H1 (cell line): ENCODE measurements at regions not wholly inside any gene's neighbourhood (a gene's known extent, or its start where the extent isn't known, plus 50 kb on each side); places are given as distances from the start of the nearest gene placed in this dataset.

Experiments
- CBX8 ChIP-seq: fragments of 300-800, 300-1000 bp; sonication (generic); IDR thresholded peaks from 2 replicates; pipeline ENCODE4 v1.7.1; 2016; ENCODE audit warnings: low read depth, low read length, borderline replicate concordance
- CREB1 ChIP-seq: IDR thresholded peaks from 2 replicates; pipeline ENCODE4 v1.6.1; 2012; ENCODE audit warnings: inconsistent platforms
- EP300 ChIP-seq, 2 experiments: IDR thresholded peaks; 1 replicate in 1 of 2; 2 replicates in 1 of 2; pipeline ENCODE4 v1.6.1; 2011 to 2012; ENCODE audit warnings: low read depth in 2 of 2, low read length in 2 of 2, mild to moderate bottlenecking in 2 of 2, borderline replicate concordance in 1 of 2, inconsistent platforms in 1 of 2, moderate library complexity in 1 of 2
- EZH2 ChIP-seq: fragments of 200-600 bp; sonication (generic); IDR thresholded peaks from 2 replicates; pipeline ENCODE4 v1.7.1; 2012; ENCODE audit warnings: low read depth, mild to moderate bottlenecking, moderate library complexity, low read length, inconsistent platforms; ENCODE audit not compliant: severe bottlenecking
- HDAC2 ChIP-seq, 2 experiments: fragments of 300-600 bp in 1 of 2; sonication (generic) in 1 of 2; IDR thresholded peaks; 2 replicates each; pipeline ENCODE4 v1.6.1; 2011 to 2012; ENCODE audit warnings: low read depth in 2 of 2, low read length in 2 of 2, mild to moderate bottlenecking in 2 of 2, moderate library complexity in 2 of 2, borderline replicate concordance in 1 of 2, inconsistent platforms in 1 of 2
- NRF1 ChIP-seq: IDR thresholded peaks from 2 replicates; pipeline ENCODE4 v1.6.1; 2011; ENCODE audit warnings: mild to moderate bottlenecking, low read depth, low read length, improper control_type of control experiment
- RAD21 ChIP-seq, 2 experiments: IDR thresholded peaks in 1 of 2; conservative IDR thresholded peaks in 1 of 2; 2 replicates each; pipeline ENCODE4 v1.6.1; 2011; ENCODE audit warnings: low read depth in 2 of 2, low read length in 2 of 2, improper control_type of control experiment in 1 of 2, inconsistent platforms in 1 of 2, mild to moderate bottlenecking in 1 of 2, moderate library complexity in 1 of 2
- SP1 ChIP-seq: IDR thresholded peaks from 2 replicates; pipeline ENCODE4 v1.6.1; 2011; ENCODE audit warnings: low read depth, low read length
- SRF ChIP-seq: IDR thresholded peaks from 2 replicates; pipeline ENCODE4 v1.6.1; 2011; ENCODE audit warnings: mild to moderate bottlenecking, low read depth, low read length, moderate library complexity
- TF ChIP-seq, protein P1 (sequence below): IDR thresholded peaks from 2 replicates; pipeline ENCODE4 v1.6.1; 2011; ENCODE audit warnings: low read length, improper control_type of control experiment
- TF ChIP-seq, protein P2 (sequence below), 3 experiments: IDR thresholded peaks; 1 replicate in 2 of 3; 2 replicates in 1 of 3; pipeline versions ENCODE4 v1.5.1 to v1.6.1; 2011; ENCODE audit warnings: low read length in 3 of 3, mild to moderate bottlenecking in 3 of 3, inconsistent platforms in 2 of 3, low read depth in 1 of 3, moderate library complexity in 1 of 3; ENCODE audit not compliant: insufficient read depth in 1 of 3; ENCODE audit errors: control extremely low read depth in 1 of 3

DNA sequence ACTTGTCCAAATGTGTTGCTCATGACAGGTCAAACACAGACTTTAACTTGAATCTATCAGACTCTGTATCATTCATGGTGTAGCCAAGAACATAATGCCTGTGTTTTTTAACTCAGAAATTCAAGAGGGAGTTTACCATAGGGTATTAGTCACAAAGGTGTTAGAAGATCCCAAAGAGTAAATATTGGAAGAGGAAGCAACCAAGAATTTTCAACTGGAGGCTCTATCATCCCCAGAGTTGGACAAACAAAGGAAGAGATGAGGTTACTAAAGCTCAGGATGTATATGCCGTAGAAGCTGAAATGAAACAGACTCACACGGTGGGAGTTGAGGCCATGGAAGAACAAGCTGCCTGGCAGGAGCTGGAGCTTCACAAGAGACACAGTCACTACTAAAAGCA lies 116.2 kb upstream of the COL8A1 start:
- TF ChIP-seq EP300 (IDR thresholded peaks at IDR 0.05; ENCODE audit: borderline replicate concordance in 1 of 2, low read depth in 2 of 2, low read length in 2 of 2) = no peak
- TF ChIP-seq, protein P1, sequence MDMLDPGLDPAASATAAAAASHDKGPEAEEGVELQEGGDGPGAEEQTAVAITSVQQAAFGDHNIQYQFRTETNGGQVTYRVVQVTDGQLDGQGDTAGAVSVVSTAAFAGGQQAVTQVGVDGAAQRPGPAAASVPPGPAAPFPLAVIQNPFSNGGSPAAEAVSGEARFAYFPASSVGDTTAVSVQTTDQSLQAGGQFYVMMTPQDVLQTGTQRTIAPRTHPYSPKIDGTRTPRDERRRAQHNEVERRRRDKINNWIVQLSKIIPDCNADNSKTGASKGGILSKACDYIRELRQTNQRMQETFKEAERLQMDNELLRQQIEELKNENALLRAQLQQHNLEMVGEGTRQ = no peak
- no peak for TF ChIP-seq CREB1
- no peak for TF ChIP-seq SP1
- TF ChIP-seq, protein P2, sequence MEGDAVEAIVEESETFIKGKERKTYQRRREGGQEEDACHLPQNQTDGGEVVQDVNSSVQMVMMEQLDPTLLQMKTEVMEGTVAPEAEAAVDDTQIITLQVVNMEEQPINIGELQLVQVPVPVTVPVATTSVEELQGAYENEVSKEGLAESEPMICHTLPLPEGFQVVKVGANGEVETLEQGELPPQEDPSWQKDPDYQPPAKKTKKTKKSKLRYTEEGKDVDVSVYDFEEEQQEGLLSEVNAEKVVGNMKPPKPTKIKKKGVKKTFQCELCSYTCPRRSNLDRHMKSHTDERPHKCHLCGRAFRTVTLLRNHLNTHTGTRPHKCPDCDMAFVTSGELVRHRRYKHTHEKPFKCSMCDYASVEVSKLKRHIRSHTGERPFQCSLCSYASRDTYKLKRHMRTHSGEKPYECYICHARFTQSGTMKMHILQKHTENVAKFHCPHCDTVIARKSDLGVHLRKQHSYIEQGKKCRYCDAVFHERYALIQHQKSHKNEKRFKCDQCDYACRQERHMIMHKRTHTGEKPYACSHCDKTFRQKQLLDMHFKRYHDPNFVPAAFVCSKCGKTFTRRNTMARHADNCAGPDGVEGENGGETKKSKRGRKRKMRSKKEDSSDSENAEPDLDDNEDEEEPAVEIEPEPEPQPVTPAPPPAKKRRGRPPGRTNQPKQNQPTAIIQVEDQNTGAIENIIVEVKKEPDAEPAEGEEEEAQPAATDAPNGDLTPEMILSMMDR (IDR thresholded peaks at IDR 0.05; ENCODE audit: control extremely low read depth in 1 of 3, insufficient read depth in 1 of 3, low read depth in 1 of 3, low read length in 3 of 3) = no peak
- no peak for TF ChIP-seq CBX8
- no peak for TF ChIP-seq SRF
- no peak for TF ChIP-seq NRF1
- no peak for TF ChIP-seq HDAC2 (IDR thresholded peaks at IDR 0.05; ENCODE audit: borderline replicate concordance in 1 of 2, low read depth in 2 of 2, low read length in 2 of 2)
- TF ChIP-seq RAD21 (IDR thresholded peaks at IDR 0.05 in 1 of 2, conservative IDR thresholded peaks at IDR 0.05 in 1 of 2; ENCODE audit: low read depth in 2 of 2, low read length in 2 of 2) = no peak
- no peak for TF ChIP-seq EZH2
